T-helper 2 cell treated with Interferon-gamma antibody and Interleukin-4, amounts not matched to agents 100 ng/mL and 5 ng/mL, for 36 hours (primary cell): ENCODE measurements at regions not wholly inside any gene's neighbourhood (a gene's known extent, or its start where the extent isn't known, plus 50 kb on each side); places are given as distances from the start of the nearest gene placed in this dataset.
"Not testable (repeated sequence)": the region's sequence is repeated elsewhere in the genome, so short reads cannot be mapped to it uniquely, and the experiment has no call there.

Experiments
- intact Hi-C: fragments of 100-400 bp; cut with micrococcal nuclease; formaldehyde crosslinking; loops from one replicate; pipeline ENCODE4 v1.15.1; 2023

- intact Hi-C loops = no loop called here
Observed at GRCh38 chr3:67976663-67977062, 322.3 kb upstream of the SUCLG2 start.

- intact Hi-C loops = no loop called here
Observed at GRCh38 chr3:67964596-67964995, 310.2 kb upstream of the SUCLG2 start.

DNA sequence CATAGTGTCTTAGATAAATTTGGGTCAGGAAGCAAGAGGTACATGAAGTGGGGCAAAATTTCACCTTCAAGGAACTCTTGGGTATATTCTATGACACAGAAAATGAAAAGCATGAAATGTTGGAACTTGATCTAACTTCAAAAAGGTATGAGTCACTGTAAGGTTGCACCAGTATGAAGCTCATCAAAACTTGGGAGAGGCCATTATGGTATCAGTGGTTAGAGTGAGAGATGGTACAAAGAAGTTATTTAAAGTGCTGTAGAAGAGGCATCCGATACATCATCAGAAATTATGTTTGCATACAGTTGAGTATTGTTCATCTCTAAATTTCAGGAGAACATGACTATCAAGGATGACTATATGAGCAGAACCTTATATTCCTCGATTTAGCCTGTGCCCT lies 302.9 kb upstream of the SUCLG2 start:
- intact Hi-C loops = no loop called here

- intact Hi-C loops = no loop called here
Observed at GRCh38 chr3:67947808-67948508, 293.5 kb upstream of the SUCLG2 start.

DNA sequence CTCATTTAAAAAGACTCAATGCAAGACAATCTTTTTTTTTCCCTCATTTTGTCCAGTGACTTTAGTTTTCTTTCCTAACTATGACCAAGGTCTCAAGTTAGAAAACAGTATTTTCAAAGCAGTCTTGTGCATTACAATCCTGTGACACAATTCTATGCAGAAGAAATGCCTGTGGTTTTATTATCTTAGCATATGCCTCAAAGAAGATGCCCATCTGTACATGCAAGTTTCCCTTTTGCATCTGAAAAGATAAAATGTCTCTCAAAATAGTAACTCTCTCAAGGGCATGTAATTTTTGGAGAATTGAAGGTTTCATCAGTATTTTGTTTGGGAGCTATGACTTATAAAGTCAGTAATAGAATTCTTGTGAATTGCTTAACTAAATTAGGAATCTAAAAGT lies 292.0 kb upstream of the SUCLG2 start:
- intact Hi-C loops = no loop called here

GRCh38 chr3:67943546-67943945 lies 289.1 kb upstream of the SUCLG2 start:
- intact Hi-C loops = no loop called here

GRCh38 chr3:67941433-67942030 lies 287.1 kb upstream of the SUCLG2 start:
- intact Hi-C loops = no loop called here

GRCh38 chr3:67940210-67940952 lies 286.0 kb upstream of the SUCLG2 start:
- intact Hi-C loops = no loop called here

DNA sequence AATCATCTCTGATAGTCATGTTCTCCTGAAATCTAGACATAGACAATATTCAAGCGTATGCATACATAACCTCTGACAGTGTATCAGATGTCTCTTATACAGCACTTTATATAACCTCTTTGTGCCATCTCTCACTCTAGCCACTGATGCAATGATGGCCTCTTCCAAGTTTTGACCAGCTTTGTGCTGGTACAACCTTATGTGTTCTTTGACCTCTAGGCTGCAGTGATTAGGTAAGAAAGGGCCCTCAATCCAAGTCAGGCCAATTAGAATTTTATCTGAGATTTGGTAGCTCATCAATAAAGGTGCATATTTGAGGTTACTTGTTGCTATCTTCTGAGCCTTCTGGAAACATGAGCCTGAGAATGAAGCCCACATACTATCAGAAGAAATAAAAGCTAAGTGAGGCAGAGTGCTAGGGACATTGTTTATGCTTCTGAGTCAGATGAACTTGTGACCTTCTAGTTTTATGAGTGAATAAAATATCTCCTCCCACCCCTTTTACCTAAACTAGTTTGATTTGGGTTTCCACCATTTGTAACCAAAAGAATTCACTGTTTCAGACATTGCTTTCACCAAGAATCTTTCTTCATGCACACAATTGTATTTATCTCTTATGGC lies 283.2 kb upstream of the SUCLG2 start:
- intact Hi-C loops = no loop called here

DNA sequence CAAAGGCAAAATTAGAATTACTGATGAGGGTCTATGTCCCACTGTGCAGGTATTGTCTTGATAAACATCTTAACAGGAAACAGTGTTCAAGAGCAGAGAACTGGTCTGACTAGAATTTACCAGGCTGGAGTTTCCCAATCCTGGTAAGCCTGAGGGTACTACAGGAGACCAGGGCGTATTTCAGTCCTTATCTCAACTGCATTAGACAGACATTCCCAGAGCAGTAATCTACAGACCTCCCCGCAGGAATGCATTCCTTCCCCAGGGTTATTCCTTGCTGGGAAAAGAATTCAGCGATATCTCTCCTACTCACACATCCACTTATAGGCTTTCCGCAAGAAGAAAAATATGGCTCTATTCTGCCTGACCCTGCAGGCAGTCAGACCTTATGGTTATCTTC lies 276.0 kb upstream of the SUCLG2 start:
- intact Hi-C loops = not testable (repeated sequence)

DNA sequence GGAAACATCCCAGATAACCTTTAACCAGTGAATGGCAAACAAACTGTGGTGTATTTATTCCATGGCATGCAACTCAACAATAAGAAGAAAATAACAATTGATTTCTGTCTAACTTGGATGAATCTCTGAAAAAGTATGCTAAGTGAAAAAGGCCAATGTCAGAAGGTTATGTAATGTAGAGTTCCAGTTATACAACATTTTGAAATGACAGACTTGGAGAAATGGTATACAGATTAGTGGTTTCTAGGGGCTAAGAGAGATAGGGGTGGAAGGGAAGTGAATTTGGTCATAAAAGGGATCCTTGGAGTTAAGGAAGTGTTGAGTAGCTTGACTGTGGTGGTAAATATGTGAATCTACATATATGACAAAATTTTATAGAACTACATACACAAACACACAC lies 269.4 kb upstream of the SUCLG2 start:
- intact Hi-C loops = no loop called here

- intact Hi-C loops = no loop called here
Observed at GRCh38 chr3:67920969-67921368, 266.6 kb upstream of the SUCLG2 start.

DNA sequence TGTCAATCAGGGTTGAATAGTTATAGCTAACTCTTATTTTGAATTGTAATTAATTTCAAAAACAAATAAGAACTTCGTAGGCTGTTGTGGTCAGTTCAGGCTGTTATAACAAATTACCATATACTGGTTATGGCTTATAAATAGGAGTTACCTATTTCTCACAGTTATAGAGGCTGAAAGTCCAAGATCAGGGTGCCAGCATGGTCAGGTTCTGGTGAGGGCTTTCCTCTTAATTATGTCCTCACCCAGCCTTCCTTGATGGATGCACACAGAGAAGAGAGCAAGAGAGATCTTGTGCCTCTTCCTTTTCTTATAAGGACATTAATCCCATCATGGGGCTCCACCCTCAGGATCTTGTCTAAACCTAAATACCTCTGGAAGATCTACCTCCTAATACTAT lies 265.9 kb upstream of the SUCLG2 start:
- intact Hi-C loops = no loop called here

DNA sequence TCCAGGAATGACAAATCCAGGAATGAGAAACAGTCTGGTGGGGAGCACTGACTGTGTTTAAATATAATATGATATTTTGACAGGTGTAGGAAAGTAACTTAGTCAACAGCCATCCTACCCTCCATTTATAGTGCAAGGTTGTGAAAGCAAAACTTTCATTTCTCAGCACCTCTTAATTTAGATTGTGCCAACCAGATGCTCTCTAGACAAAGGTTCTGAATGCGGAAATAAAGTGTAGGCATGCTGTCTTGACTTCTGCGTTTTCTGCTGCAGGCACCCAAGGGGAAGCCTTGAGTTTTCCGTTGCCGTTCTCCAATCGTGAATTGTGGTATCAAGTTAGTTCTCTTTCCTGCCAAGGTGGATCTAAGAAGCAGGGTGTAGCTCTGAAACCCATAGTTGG lies 261.9 kb upstream of the SUCLG2 start:
- intact Hi-C loops = no loop called here

- intact Hi-C loops = no loop called here
Observed at GRCh38 chr3:67907735-67908134, 253.3 kb upstream of the SUCLG2 start.

GRCh38 chr3:67906261-67906660 lies 251.8 kb upstream of the SUCLG2 start:
- intact Hi-C loops = no loop called here

DNA sequence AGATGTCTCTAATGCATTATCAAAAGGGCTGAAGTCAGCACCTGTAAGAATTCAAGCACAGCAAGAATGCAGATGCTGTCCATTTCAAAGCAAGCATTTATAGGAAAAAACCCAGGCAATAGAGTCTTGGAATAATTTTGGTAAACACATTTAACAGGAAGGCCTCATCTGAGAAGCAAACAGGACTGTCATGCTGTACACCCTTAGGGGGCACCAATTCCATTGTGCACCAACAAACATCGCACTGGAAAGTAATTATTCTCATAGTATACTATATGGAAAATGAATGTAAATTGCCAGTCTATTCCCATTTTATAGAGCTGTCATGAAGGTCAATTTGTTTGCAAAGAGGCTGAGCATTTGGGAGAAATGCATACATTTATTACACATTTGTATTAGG lies 247.3 kb upstream of the SUCLG2 start:
- intact Hi-C loops = no loop called here

DNA sequence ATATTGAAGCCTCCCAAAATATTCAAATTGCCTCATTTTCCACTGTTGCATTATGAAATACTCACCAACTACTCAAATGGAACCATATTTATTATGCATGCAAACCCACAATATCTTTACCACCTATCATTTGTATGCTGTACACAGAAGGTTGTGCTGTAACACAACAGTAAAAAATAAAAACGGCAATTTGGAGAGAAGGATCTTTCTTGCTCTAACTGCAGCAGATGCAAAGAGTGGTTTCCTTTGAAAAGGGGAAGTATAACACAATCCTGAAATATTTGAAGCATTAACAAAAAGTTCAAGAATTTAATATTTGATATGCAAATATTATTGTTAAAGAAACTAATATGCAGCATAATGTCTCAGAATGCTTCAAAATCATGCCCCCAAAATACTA lies 244.5 kb upstream of the SUCLG2 start:
- intact Hi-C loops = no loop called here

DNA sequence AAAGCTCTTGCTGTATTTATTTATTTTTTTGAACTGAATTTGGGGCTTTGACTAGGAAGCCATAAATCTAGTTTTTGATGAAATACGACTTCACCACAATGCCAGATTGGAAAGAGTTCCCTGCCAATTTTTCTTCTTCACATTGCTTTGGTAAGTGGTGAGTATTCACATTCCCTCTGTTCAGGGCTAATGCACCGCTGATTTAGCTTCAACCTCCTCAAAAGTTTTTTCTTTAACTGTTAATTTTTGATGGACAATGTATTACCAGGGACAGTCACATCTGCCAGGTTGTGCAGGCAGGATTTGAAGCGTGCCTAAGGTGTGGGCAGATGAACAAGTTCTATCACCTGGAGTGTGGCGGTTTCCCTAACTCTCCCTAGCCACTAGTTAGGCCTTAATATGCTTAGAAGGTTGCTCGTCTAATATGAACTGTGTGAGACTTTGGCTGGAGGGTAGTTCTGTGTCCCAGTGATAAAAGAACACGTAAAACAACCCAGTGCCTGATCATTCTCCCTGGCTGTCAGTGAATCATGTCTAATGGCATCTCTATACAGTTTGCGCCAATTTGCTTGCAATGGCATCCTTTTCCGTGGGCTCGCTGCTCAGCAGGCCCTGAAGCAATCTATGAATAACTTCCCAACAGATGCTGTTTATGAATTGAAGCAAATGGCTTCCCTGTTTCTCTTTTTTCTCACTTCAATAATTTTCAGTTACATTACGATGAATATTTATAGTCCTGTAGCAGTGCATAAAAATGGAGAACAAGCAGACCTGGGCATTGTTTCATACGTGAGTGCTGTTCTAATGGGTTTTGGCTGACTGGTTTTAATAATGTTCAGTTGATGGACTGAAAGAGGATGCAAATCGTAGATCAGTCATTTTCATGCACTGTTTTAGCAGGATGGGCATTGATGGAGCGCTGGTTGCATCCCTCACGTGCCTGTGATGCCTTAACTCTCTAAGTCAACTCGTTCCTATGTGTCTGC lies 243.2 kb upstream of the SUCLG2 start:
- intact Hi-C loops = no loop called here

DNA sequence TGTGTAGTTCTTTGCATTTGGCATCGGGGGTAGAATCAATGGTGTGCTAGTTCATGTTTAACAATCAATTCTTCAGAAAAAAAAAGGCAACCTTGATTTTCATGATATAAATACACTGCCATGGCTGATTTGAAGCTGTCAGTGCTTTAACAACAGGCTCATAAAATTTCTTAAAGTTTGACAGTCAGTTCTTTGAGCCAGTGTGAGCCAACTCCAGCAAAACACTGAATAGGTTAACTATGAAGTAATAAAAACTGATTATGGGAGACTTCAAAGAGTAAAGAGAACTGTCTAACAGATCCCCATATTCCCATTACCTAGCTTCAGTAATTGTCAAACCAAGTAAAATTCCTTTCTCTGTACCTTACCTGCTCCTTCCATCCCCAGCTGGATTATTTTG lies 241.7 kb upstream of the SUCLG2 start:
- intact Hi-C loops = no loop called here

GRCh38 chr3:67894510-67894909 lies 240.1 kb upstream of the SUCLG2 start:
- intact Hi-C loops = no loop called here
